Activated B cell treated with CpG ODN at 0.5 μM for 24 hours (primary cell): ENCODE measurements at regions not wholly inside any gene's neighbourhood (a gene's known extent, or its start where the extent isn't known, plus 50 kb on each side); places are given as distances from the start of the nearest gene placed in this dataset.

Source experiments
- ATAC-seq: fragments of 200-7000 bp; cut with Tn5 transposase; one replicate; pipeline ENCODE4 v1.10.0; 2021; ENCODE audit warnings: low read depth, mild to moderate bottlenecking, moderate library complexity
- CTCF ChIA-PET: fragments of 350-600 bp; sonication (Branson Sonifier 250); formaldehyde crosslinking; loops from one replicate; lab custom pipeline; 2021; ENCODE audit warnings: antibody characterized with exemption; lab: Charles Lee
- POLR2A ChIA-PET: fragments of 350-600 bp; sonication (Branson Sonifier 250); formaldehyde crosslinking; loops from one replicate; lab custom pipeline; 2021; ENCODE audit warnings: antibody characterized with exemption; lab: Charles Lee
- DNase-seq: peaks from one replicate; pipeline ENCODE4 v3.0.0; 2022
- H3K27ac Mint-ChIP-seq: one replicate; pipeline ENCODE4 v1.8.0; 2020; ENCODE audit warnings: mixed read lengths
- H3K27me3 Mint-ChIP-seq: one replicate; pipeline ENCODE4 v1.8.0; 2021; ENCODE audit warnings: mixed read lengths
- H3K36me3 Mint-ChIP-seq: one replicate; pipeline ENCODE4 v1.8.0; 2021; ENCODE audit warnings: low read depth, mixed read lengths
- H3K4me1 Mint-ChIP-seq: one replicate; pipeline ENCODE4 v1.8.0; 2021; ENCODE audit warnings: mixed read lengths
- H3K4me3 Mint-ChIP-seq: one replicate; pipeline ENCODE4 v1.8.0; 2020; ENCODE audit warnings: mild to moderate bottlenecking, mixed read lengths
- H3K9me3 Mint-ChIP-seq: one replicate; pipeline ENCODE4 v1.8.0; 2020; ENCODE audit warnings: mixed read lengths
- intact Hi-C: fragments of 100-400 bp; cut with micrococcal nuclease; formaldehyde crosslinking; loops from one replicate; pipeline ENCODE4 v1.15.1; 2024
- TF ChIP-seq, protein P1 (sequence below): fragments of 200-600 bp; IDR thresholded peaks from one replicate; pipeline ENCODE4 v1.8.0; 2022; ENCODE audit warnings: antibody characterized with exemption, mild to moderate bottlenecking

DNA sequence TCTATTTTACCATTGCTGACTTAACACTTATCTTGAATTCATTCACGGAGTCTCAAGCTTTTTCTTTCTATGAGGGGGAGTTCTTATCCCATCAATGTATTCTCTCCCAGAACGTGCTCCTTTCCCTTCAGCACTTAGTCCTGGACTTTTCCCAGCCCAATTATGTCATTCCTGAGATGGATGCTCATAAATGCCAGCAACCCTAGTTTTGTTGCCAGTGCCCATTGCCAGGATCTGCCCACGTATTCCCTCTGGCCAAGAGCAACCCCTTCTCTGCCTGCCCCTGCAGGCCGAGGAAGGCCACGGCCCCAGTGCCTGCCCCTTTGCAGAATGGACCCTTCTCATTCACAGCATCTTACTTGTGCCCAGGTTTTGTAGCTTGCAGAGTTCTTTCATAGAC lies 67.4 kb upstream of the PPP1R3C start:
- POLR2A ChIA-PET, result no interaction called here
- no peak for ATAC-seq

DNA sequence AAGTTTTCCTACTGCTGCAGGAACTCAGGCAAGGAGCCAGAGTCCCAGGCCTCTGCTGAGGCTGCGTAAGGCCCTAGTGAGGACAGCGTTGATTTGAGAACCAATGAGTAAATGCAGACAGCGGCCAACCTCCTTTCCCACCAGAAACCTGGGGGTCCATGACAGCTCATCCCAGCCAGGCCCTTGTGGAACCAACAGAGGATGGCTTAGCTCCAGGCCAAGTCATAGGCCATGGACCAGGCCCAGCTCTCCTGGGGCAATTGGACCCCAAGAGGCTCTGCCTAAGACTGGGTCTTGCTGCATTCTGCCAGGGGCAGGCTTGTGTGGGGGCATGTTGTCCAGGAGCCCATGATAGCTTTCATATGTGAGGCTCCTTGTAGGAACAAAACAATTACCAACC lies 65.4 kb upstream of the PPP1R3C start:
- ChIA-PET POLR2A (no interaction called here), CTCF (no interaction called here)
- Mint-ChIP-seq H3K4me1 (no peaks in the 10 kb centered on the region), H3K4me3 (no peak overlapping the region), H3K36me3 (no peaks in the 10 kb centered on the region), H3K9me3 (no peaks in the 10 kb centered on the region), H3K27ac (no peak overlapping the region), H3K27me3 (peaks cover 10% of the 10 kb centered on the region)
- ATAC-seq (no peak), DNase-seq (no peak)
- TF ChIP-seq, protein P1, sequence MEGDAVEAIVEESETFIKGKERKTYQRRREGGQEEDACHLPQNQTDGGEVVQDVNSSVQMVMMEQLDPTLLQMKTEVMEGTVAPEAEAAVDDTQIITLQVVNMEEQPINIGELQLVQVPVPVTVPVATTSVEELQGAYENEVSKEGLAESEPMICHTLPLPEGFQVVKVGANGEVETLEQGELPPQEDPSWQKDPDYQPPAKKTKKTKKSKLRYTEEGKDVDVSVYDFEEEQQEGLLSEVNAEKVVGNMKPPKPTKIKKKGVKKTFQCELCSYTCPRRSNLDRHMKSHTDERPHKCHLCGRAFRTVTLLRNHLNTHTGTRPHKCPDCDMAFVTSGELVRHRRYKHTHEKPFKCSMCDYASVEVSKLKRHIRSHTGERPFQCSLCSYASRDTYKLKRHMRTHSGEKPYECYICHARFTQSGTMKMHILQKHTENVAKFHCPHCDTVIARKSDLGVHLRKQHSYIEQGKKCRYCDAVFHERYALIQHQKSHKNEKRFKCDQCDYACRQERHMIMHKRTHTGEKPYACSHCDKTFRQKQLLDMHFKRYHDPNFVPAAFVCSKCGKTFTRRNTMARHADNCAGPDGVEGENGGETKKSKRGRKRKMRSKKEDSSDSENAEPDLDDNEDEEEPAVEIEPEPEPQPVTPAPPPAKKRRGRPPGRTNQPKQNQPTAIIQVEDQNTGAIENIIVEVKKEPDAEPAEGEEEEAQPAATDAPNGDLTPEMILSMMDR, result no peak
- intact Hi-C loops, result loop anchor here (10.0 kb wide), 1 partner anchor 403 kb away; no protein-coding TSS in a partner anchor

More for the DNA sequence above, 67.4 kb upstream of the PPP1R3C start:
- Mint-ChIP-seq H3K27me3 (peaks cover 10% of the 10 kb centered on the region), H3K27ac (no peak overlapping the region), H3K4me1 (no peaks in the 10 kb centered on the region), H3K36me3 (no peaks in the 10 kb centered on the region), H3K9me3 (no peaks in the 10 kb centered on the region), H3K4me3 (no peak overlapping the region)
- DNase-seq, result no peak
- intact Hi-C loops, result no loop called here
- CTCF ChIA-PET, result no interaction called here
- TF ChIP-seq, protein P1, result no peak

DNA sequence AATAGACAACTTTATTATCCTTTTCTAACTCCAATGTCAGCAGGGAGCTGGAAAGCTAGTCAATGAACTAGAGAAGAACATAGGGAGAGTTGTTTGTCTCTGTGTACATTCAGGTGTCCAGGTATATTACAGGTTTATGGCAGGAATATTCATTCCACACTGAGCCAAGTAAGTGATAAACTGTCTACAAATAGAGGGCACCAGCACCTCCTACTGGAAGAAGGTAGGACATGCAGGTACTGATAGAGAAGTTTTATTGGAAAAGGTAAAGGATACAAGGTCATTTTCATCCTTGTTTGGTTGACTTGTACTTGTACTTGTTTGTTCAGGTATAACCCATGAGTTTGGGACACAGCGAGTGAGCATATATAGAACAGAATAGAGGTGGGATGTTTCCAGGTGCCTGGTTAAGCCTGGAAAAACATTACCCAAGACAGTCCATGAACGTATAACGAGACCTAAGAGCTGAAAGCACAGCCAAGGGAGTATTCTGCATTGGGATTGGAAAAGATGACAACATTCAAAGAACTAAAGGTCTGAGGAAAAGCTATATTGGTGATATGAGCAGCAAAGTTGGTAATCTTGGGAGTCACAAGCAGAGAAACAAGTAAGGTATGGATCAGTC lies 61.4 kb upstream of the PPP1R3C start:
- Mint-ChIP-seq H3K9me3 (no peaks in the 10 kb centered on the region), H3K4me3 (no peak overlapping the region), H3K4me1 (no peaks in the 10 kb centered on the region), H3K27me3 (peaks cover 3% of the 10 kb centered on the region), H3K27ac (no peak overlapping the region), H3K36me3 (no peaks in the 10 kb centered on the region)
- TF ChIP-seq, protein P1, result no peak
- ChIA-PET POLR2A (no interaction called here), CTCF (interaction anchor here (0.9 to 1.0 kb wide), 2 partner anchors 9 kb away, joined by 3 read pairs; no protein-coding TSS in a partner anchor)
- DNase-seq (no peak), ATAC-seq (no peak)
- intact Hi-C loops, result loop anchor here (1.0 to 10.0 kb wide), 3 partner anchors 305 to 814 kb away; no protein-coding TSS in a partner anchor

DNA sequence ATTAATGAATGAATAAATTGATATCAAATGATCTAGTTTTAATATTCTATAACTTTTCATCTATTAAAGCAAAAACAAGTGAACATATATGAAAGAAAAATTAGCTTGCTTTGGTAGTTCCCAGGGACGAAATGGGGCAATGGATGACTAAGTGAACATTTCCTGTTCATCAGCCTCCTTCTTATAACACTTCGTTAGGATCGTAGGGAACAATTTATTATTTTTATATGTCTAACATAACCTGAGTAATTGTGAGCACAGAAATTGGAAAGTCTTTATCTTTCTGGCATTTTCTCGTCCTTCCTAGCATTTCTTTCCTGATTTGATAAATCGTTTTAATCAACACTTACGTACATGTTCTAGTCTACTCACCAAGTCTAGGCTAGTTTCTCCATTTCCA lies 59.1 kb upstream of the PPP1R3C start:
- no peaks in the 10 kb centered on the region for H3K4me1 Mint-ChIP-seq
- POLR2A ChIA-PET, result no interaction called here
- H3K36me3 Mint-ChIP-seq, result no peaks in the 10 kb centered on the region
- no peak overlapping the region for H3K27ac Mint-ChIP-seq
- no peak for ATAC-seq
- H3K4me3 Mint-ChIP-seq, result no peak overlapping the region
- peaks cover 3% of the 10 kb centered on the region for H3K27me3 Mint-ChIP-seq
- intact Hi-C loops, result loop anchor here (10.0 kb wide), 1 partner anchor 397 kb away; no protein-coding TSS in a partner anchor
- no peaks in the 10 kb centered on the region for H3K9me3 Mint-ChIP-seq
- TF ChIP-seq, protein P1, result no peak
- DNase-seq, result no peak
- CTCF ChIA-PET, result no interaction called here

DNA sequence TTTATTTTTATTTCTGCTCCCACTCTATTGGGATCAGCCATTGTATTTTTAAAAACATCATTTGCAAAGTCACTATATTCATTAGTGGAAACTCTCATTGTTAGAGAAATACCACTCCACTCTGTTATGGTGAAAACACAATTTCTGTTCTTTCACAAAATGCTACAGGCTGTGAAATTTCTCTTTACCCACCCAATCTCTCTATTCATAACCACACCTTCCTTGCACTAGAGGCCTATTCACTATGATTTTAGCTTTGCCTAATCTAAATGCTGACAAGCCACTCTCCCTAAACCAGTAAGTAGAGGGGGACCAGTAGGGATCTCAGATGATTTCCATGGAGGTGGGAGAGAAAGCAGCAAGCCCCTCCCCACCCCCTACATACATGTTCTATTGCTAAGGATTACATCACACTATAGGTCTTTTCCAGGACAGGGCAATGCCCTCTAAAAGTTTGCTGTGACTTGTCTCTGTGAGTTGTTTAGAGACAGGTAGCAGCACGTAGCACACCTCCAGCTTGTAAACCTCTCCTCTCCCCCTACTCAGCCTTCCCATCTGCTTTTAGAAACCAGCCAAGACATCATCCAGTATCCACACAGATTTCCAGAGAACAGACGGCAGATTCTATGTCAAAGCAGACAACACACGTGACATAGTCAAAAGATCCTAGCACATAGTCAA lies 58.3 kb upstream of the PPP1R3C start:
- DNase-seq (no peak), ATAC-seq (no peak)
- ChIA-PET CTCF (no interaction called here), POLR2A (no interaction called here)
- Mint-ChIP-seq H3K9me3 (no peaks in the 10 kb centered on the region), H3K27me3 (peaks cover 3% of the 10 kb centered on the region), H3K36me3 (no peaks in the 10 kb centered on the region), H3K4me3 (no peak overlapping the region), H3K4me1 (no peaks in the 10 kb centered on the region), H3K27ac (no peak overlapping the region)
- TF ChIP-seq, protein P1, result no peak
- intact Hi-C loops, result loop anchor here (10.0 kb wide), 1 partner anchor 396 kb away; no protein-coding TSS in a partner anchor
